Cerebellar nuclear complex (tissue), 1 donor: ENCODE measurements at regions not wholly inside any gene's neighbourhood (a gene's known extent, or its start where the extent isn't known, plus 50 kb on each side); places are given as distances from the start of the nearest gene placed in this dataset.
"Not testable (repeated sequence)": the region's sequence is repeated elsewhere in the genome, so short reads cannot be mapped to it uniquely, and the experiment has no call there.

Experiments
- DNase-seq, 2 experiments: peaks; one replicate each; lab custom pipeline; 2025; lab: John Stamatoyannopoulos, UW

- DNase-seq, result no peak
These were observed 163.6 kb upstream of the RORB start for GRCh38 chr9:74333384-74334032.

DNA sequence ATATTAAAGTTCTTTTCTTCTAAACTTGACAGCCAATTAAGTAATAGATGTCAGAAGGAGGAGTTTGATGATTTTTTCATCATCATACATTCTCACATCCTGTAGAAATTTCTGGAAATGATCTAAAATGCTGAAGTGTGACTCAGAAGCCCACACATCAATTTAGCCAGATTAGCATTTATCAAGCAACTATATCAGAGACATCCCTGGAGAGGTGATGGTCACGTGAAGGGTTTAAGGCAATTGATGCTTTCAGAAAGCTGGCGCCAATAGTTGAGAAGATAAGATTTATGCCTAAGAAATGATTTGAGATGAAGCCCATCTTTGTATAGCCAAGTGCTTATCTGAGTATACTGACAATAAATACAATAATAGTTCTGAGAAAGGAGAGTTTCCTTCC is 162.9 kb upstream of the RORB start:
- DNase-seq, result no peak

DNA sequence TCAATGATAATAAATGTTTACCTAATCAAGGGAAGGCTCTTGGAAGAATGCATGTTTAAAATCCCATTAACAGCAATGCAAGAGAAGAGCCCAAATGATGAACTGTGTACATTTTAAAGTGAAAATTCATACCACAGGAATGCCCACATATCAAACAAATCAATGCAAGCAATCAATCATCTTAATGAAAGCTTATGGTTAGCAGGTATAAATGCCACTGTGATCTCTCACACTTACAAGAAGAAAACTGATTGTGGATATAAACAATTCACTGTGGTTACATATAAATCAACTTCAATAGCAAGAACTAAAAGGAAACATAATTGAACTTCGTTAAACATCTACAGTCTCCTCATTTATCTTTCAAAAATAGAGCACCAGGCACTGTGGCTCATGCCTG is 161.0 kb upstream of the RORB start:
- DNase-seq, result no peak

GRCh38 chr9:74348777-74349176 is 148.4 kb upstream of the RORB start:
- no peak for DNase-seq

DNA sequence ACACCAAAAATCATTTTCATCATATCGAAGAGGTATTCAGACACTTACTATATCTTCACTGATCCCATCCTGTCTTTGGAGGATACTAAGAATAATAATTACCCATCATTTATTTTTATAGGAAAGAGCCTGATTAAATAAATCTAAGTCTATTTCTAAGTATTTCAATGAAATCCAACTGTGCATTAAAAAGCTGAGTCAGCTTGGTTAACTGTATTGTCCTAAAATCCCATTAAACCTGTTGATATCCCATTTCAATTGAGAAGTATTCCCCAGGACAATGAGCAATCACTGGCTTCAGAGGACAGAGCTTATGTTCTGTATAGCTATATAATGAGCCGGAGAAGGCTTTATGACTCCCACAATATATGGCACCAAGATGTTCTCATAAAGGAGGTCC is 142.0 kb upstream of the RORB start:
- no peak for DNase-seq

- DNase-seq, result no peak
These were observed 139.6 kb upstream of the RORB start for GRCh38 chr9:74357577-74357976.

DNA sequence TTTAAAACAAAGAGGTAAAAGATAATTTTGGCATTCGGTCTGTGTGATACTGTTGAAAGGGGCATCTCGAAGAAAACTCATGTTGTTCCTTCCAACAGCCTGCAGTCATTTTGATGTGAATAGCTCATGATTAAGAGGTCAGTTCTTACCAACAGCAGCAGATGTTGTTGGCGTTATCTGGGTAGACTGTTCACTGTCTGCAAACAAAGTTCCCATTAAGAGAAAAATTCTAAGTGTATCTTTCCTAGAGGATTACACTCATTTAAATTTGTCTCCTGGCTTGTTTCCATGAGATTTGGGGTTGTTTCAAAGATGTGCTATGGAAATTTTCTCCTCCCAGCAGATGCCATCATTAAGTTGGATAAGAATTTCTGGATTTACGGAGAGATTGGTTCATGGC is 138.2 kb upstream of the RORB start:
- no peak for DNase-seq

DNA sequence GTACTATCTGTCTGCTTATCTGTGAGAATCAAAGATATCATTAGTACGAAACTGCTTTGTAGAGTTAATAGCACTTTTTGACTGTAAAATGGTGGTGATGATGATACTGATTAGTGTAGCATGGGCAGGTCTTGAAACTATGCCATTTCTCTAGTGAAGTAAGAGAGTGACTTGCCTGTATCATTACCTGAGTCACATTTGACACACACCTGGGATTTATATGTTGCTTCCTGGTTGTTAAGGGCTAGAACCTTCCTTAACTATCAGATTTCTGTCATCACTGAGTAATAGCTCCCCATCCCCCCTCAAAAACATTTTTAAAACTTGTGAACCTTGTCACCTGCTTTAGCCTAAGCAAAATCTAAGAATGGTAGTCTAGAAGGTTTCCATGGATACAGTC is 135.6 kb upstream of the RORB start:
- DNase-seq, result no peak

DNA sequence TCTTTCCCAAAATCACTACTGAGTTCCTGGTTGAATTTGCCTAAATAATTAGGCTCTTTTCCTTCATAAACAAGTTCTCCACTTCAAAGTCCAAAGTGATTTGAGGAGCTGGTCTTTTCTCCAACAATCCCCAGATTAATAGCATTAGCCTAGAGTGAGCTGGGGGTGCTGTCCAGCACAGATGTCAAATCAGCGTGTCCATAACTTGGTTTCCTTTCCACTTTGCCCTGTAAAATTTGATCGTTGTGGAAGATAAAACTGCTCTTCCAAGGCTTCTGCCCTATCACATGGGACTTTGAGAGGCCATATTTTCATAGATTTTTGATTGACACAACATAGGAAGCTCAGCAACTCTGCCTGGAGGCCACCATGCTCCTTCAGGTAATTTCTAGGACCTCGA is 134.7 kb upstream of the RORB start:
- DNase-seq, result no peak

DNA sequence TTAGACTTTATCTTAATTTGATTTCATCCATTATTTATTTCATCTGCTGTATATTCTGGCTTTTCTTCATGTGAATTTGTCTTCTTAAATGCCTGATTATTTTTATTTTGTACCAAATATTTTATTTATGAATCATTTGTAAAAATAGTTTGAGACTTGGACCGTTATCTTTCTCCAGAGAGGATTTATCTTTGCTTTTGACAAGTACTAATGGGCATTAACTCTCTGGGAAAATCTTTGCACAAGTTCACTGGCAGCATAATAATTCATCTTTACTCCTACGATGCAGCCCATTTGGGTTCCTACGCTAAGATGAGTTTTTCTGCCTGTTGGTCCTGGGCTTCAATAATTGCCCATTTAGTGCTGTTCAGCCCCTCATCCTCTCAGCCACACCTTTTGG is 131.0 kb upstream of the RORB start:
- no peak for DNase-seq

GRCh38 chr9:74369844-74370243 is 127.3 kb upstream of the RORB start:
- no peak for DNase-seq

DNA sequence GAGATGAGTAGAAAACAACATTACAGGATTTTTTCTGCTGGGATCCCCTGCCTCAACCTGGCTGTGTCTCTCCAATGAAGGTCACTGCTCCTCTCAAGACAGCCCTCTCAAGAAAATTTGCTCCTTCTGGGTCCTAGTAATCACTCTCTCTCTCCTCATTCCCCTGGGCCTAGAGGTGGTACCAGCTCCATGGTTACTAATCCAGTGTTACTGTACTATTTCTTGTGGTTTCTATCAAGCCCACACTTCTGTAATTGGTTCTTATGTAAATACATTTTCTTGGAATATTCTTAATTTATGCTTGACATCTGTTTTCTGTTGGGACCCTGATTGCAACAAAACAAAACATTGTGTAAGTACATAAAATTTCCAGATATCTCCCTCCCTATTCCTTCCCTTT is 123.8 kb upstream of the RORB start:
- no peak for DNase-seq

- no peak for DNase-seq
These were observed 117.4 kb upstream of the RORB start for GRCh38 chr9:74379718-74380117.

DNA sequence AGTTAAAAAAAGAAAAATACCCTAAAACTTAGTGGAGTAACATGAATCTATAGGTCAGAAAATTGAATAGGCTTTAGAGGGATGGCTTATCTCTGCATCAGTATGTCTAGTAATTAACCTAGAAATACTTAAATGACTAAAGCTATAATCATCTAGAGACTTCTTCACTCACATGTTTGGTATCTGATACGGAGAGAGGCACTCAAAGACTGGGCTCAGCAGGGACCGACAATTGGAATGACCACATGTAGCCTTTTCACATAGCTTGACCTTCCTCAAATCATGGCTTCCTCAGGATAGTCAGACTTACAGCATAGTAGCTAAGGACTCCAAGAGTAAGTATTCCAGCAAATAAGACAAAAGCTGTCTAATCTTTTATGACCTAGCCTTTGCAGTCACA is 105.3 kb upstream of the RORB start:
- DNase-seq, result no peak

DNA sequence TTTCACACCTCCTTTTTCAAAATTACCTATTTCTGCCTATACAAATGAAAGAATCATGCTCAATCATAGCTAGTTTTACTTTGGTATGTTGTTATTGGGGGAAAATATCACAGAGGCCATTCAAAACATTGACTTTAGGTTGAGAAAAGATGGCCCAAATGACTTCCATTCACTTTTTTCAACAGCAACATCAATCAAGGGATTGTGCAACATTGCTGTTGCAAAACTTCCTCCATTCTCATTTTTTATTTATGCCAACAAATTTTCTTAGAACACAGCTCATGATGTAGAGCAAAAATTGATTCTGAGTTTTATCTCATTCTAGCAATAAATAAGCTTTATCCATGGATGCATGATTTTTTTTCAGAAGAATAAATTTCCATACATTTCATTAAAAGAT is 93.6 kb upstream of the RORB start:
- DNase-seq, result no peak

DNA sequence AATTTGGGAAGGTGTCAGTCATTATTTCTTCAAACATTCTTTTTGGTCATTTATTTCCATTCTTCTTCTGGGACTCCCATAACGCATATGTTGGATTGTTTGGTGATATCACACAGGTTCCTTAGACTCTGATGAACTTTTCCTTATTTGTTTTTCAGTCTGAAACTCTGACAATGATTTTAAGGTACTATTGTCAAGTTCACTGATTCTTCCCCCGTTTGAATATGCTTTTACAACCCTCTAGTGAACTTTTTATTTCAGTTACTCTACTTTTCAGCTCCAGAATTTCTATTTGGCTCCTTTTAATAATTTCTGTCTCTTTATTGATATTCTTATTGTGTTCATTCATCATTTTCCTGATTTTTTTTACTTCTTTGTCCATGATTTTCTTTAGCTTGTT is 92.5 kb upstream of the RORB start:
- no peak for DNase-seq

- no peak for DNase-seq
These were observed 90.0 kb upstream of the RORB start for GRCh38 chr9:74407166-74407565.

- DNase-seq, result no peak
These were observed 84.7 kb upstream of the RORB start for GRCh38 chr9:74412236-74412979.

GRCh38 chr9:74413876-74414275 is 83.3 kb upstream of the RORB start:
- DNase-seq, result no peak

- no peak for DNase-seq
These were observed 82.8 kb upstream of the RORB start for GRCh38 chr9:74414325-74414724.

DNA sequence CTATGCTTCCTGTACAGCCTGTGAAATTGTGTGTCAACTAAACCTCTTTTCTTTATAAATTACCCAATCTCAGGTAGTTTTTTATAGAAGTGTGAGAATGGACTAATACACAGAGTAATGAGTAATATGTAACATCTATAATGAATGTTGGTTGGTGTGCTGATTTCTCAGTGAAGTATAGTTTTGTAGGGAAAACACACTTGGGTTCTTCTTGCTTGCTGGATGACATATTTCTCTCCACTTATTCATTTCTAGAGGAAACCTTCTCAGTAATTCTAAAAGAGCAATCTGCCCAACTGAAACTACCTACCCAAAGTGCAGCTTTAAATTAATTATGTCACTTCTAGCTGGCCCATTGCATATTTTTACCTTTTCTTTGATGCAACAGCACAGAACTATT is 81.1 kb upstream of the RORB start:
- DNase-seq, result no peak

- not testable (repeated sequence) for DNase-seq
These were observed 72.6 kb upstream of the RORB start for GRCh38 chr9:74424488-74424887.

DNA sequence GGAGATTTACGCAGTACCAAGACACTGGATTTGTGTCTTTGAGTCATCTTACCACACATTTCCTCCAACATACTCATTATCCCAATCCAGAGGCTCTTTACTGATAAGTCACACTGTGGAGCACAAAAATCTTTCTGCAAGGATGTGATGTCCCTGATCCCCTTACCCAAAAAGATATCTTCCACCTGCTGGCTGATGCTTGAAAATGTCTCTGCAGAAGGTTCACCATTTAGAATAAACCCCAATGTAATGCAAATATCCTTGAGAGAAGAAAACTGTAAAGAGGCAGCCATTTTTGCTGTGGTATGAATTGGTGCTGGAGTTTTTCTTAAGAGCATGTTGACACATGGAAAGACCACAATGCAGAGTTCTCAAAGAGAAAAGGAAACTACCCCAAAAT is 65.7 kb upstream of the RORB start:
- DNase-seq, result no peak
